ENCODE measurements at regions not wholly inside any gene's neighbourhood (a gene's known extent, or its start where the extent isn't known, plus 50 kb on each side); places are given as distances from the start of the nearest gene placed in this dataset.
A peak's percentile ranks its signal among the peaks of the same experiment; 100 is the strongest.

- TF ChIP-seq, protein P1, sequence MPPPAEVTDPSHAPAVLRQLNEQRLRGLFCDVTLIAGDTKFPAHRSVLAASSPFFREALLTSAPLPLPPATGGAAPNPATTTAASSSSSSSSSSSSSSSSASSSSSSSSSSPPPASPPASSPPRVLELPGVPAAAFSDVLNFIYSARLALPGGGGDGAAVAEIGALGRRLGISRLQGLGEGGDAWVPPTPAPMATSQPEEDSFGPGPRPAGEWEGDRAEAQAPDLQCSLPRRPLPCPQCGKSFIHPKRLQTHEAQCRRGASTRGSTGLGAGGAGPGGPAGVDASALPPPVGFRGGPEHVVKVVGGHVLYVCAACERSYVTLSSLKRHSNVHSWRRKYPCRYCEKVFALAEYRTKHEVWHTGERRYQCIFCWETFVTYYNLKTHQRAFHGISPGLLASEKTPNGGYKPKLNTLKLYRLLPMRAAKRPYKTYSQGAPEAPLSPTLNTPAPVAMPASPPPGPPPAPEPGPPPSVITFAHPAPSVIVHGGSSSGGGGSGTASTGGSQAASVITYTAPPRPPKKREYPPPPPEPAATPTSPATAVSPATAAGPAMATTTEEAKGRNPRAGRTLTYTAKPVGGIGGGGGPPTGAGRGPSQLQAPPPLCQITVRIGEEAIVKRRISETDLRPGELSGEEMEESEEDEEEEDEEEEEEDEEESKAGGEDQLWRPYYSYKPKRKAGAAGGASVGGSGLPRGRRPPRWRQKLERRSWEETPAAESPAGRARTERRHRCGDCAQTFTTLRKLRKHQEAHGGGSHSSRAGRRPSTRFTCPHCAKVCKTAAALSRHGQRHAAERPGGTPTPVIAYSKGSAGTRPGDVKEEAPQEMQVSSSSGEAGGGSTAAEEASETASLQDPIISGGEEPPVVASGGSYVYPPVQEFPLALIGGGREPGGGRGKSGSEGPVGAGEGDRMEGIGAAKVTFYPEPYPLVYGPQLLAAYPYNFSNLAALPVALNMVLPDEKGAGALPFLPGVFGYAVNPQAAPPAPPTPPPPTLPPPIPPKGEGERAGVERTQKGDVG (CRISPR knock-in tag; IDR thresholded peaks at IDR 0.05; ENCODE audit: borderline replicate concordance), result 0 out of 2 replicates have a peak, but pooled peaks have one; percentile 29
- TF ChIP-seq SALL2 (CRISPR knock-in tag; IDR thresholded peaks at IDR 0.05) (peak; percentile 57), ZNF691 (CRISPR knock-in tag; IDR thresholded peaks at IDR 0.05; ENCODE audit: borderline replicate concordance, low read depth) (peak; percentile 79; the same call in 1 of the 2 replicates), ZNF782 (CRISPR knock-in tag; IDR thresholded peaks at IDR 0.05; ENCODE audit: borderline replicate concordance) (peak; percentile 35; the same call in 1 of the 2 replicates), ZNF543 (CRISPR knock-in tag; IDR thresholded peaks at IDR 0.05) (peak; percentile 90), ZNF576 (CRISPR knock-in tag; IDR thresholded peaks at IDR 0.05) (no peak), ATF6 (CRISPR knock-in tag; conservative IDR thresholded peaks at IDR 0.05) (no peak), ZKSCAN1 (IDR thresholded peaks at IDR 0.05; ENCODE audit: low read length) (no peak; the same call in 1 of the 2 replicates), POLR2A (IDR thresholded peaks at IDR 0.05; ENCODE audit: insufficient read depth in 1 of 2, low read depth in 2 of 2, low read length in 2 of 2) (peak in 1 of 2 experiments; percentile 58; a peak in 1 of 4 replicates), MED13 (CRISPR knock-in tag; IDR thresholded peaks at IDR 0.05) (0 out of 2 replicates have a peak, but pooled peaks have one; percentile 24), ELF4 (CRISPR knock-in tag; IDR thresholded peaks at IDR 0.05; ENCODE audit: borderline replicate concordance) (peak; percentile 58; the same call in 1 of the 2 replicates), MTA3 (CRISPR knock-in tag; IDR thresholded peaks at IDR 0.05) (no peak), KLF15 (CRISPR knock-in tag; IDR thresholded peaks at IDR 0.05; ENCODE audit: borderline replicate concordance) (no peak), EP300 (IDR thresholded peaks at IDR 0.05; ENCODE audit: low read depth in 2 of 2, low read length in 2 of 2) (peak; percentile 59 to 92), EP300 (CRISPR knock-in tag; IDR thresholded peaks at IDR 0.05; ENCODE audit: borderline replicate concordance) (peak; percentile 72; the same call in 1 of the 2 replicates), JDP2 (CRISPR knock-in tag; IDR thresholded peaks at IDR 0.05; ENCODE audit: borderline replicate concordance) (no peak), ZNF589 (CRISPR knock-in tag; conservative IDR thresholded peaks at IDR 0.05) (peak; percentile 87; the same call in 1 of the 2 replicates)
- TF ChIP-seq, protein P2, sequence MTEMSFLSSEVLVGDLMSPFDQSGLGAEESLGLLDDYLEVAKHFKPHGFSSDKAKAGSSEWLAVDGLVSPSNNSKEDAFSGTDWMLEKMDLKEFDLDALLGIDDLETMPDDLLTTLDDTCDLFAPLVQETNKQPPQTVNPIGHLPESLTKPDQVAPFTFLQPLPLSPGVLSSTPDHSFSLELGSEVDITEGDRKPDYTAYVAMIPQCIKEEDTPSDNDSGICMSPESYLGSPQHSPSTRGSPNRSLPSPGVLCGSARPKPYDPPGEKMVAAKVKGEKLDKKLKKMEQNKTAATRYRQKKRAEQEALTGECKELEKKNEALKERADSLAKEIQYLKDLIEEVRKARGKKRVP (CRISPR knock-in tag; IDR thresholded peaks at IDR 0.05), result 0 out of 4 replicates have a peak, but pooled peaks of 1 of the 2 experiments have one; percentile 24
- TF ChIP-seq, protein P3, sequence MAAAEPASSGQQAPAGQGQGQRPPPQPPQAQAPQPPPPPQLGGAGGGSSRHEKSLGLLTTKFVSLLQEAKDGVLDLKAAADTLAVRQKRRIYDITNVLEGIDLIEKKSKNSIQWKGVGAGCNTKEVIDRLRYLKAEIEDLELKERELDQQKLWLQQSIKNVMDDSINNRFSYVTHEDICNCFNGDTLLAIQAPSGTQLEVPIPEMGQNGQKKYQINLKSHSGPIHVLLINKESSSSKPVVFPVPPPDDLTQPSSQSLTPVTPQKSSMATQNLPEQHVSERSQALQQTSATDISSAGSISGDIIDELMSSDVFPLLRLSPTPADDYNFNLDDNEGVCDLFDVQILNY (CRISPR knock-in tag; conservative IDR thresholded peaks at IDR 0.05), result no peak
These were observed 91.6 kb downstream of the RHOB start (continued) for GRCh38 chr2:20538308-20539132.

Measured in HepG2 (cell line).